ENCODE measurements at regions not wholly inside any gene's neighbourhood (a gene's known extent, or its start where the extent isn't known, plus 50 kb on each side); places are given as distances from the start of the nearest gene placed in this dataset.

GRCh38 chr12:125193376-125194152 is 128.3 kb downstream of the AACS start:
- DNase-seq: no peak

- no peak for DNase-seq
These were observed 129.0 kb downstream of the AACS start for GRCh38 chr12:125194163-125194773.

GRCh38 chr12:125194987-125195386 is 129.8 kb downstream of the AACS start:
- no peak for DNase-seq

GRCh38 chr12:125197326-125197725 is 132.1 kb downstream of the AACS start:
- no peak for DNase-seq

GRCh38 chr12:125198652-125199051 is 133.4 kb downstream of the AACS start:
- DNase-seq: no peak

- no peak for DNase-seq
These were observed 135.9 kb downstream of the AACS start for GRCh38 chr12:125201090-125201489.

- no peak for DNase-seq
These were observed 136.7 kb downstream of the AACS start for GRCh38 chr12:125201940-125202339.

GRCh38 chr12:125202421-125202820 is 137.2 kb downstream of the AACS start:
- DNase-seq: no peak

GRCh38 chr12:125203145-125203765 is 138.0 kb downstream of the AACS start:
- DNase-seq: no peak

- DNase-seq: no peak
These were observed 140.2 kb downstream of the AACS start for GRCh38 chr12:125205386-125205785.

- no peak for DNase-seq
These were observed 141.5 kb downstream of the AACS start for GRCh38 chr12:125206711-125207110.

GRCh38 chr12:125208334-125208733 is 143.1 kb downstream of the AACS start:
- no peak for DNase-seq

GRCh38 chr12:125208942-125209341 is 143.7 kb downstream of the AACS start:
- no peak for DNase-seq

GRCh38 chr12:125210104-125210755 is 145.0 kb downstream of the AACS start:
- DNase-seq: no peak

- no peak for DNase-seq
These were observed 146.2 kb downstream of the AACS start for GRCh38 chr12:125211464-125211863.

GRCh38 chr12:125214289-125214688 is 149.1 kb downstream of the AACS start:
- DNase-seq: no peak

GRCh38 chr12:125216756-125217155 is 151.5 kb downstream of the AACS start:
- DNase-seq: no peak

GRCh38 chr12:125217308-125217707 is 152.1 kb downstream of the AACS start:
- DNase-seq: no peak

- DNase-seq: no peak
These were observed 153.7 kb downstream of the AACS start for GRCh38 chr12:125218952-125219351.

- DNase-seq: no peak
These were observed 155.4 kb downstream of the AACS start for GRCh38 chr12:125220404-125221273.

- DNase-seq: no peak
These were observed 156.4 kb downstream of the AACS start for GRCh38 chr12:125221602-125222001.

- DNase-seq: no peak
These were observed 157.6 kb downstream of the AACS start for GRCh38 chr12:125222876-125223275.

- no peak for DNase-seq
These were observed 160.4 kb downstream of the AACS start for GRCh38 chr12:125225641-125226040.
